ENCODE measurements at regions not wholly inside any gene's neighbourhood (a gene's known extent, or its start where the extent isn't known, plus 50 kb on each side); places are given as distances from the start of the nearest gene placed in this dataset.

- Histone ChIP-seq H3K36me3 (no peaks in the 10 kb centered on the region), H3K4me3 (no peak overlapping the region), H3K27ac (no peak overlapping the region), H3K27me3 (replicated peaks; ENCODE audit: insufficient read depth) (no peaks in the 10 kb centered on the region), H3K9me3 (no peaks in the 10 kb centered on the region), H3K4me1 (ENCODE audit: control insufficient read depth in 1 of 2, low read depth in 2 of 2) (no peaks in the 10 kb centered on the region)
- DNase-seq (ENCODE audit: low spot score) (no peak), ATAC-seq (ENCODE audit: insufficient number of reproducible peaks, low FRiP score, low read depth) (no peak)
- TF ChIP-seq CTCF (IDR thresholded peaks at IDR 0.05), result no peak
These were observed 135.7 kb downstream of the DSEL start for GRCh38 chr18:67380867-67381266.

- no peak for DNase-seq (ENCODE audit: low spot score)
- H3K27me3 ChIP-seq (replicated peaks; ENCODE audit: insufficient read depth), result no peaks in the 10 kb centered on the region
- no peaks in the 10 kb centered on the region for H3K36me3 ChIP-seq
- ATAC-seq (ENCODE audit: insufficient number of reproducible peaks, low FRiP score, low read depth), result no peak
- no peak overlapping the region for H3K27ac ChIP-seq
- TF ChIP-seq CTCF (IDR thresholded peaks at IDR 0.05), result no peak
- no peaks in the 10 kb centered on the region for H3K9me3 ChIP-seq
- H3K4me3 ChIP-seq, result no peak overlapping the region
- no peaks in the 10 kb centered on the region for H3K4me1 ChIP-seq (ENCODE audit: control insufficient read depth in 1 of 2, low read depth in 2 of 2)
These were observed 136.5 kb downstream of the DSEL start for GRCh38 chr18:67379981-67380380.

- Histone ChIP-seq H3K9me3 (no peaks in the 10 kb centered on the region), H3K36me3 (no peaks in the 10 kb centered on the region), H3K27me3 (replicated peaks; ENCODE audit: insufficient read depth) (no peaks in the 10 kb centered on the region), H3K27ac (no peak overlapping the region), H3K4me3 (no peak overlapping the region), H3K4me1 (ENCODE audit: control insufficient read depth in 1 of 2, low read depth in 2 of 2) (no peaks in the 10 kb centered on the region)
- TF ChIP-seq CTCF (IDR thresholded peaks at IDR 0.05), result no peak
- ATAC-seq (ENCODE audit: insufficient number of reproducible peaks, low FRiP score, low read depth) (no peak), DNase-seq (ENCODE audit: low spot score) (no peak)
These were observed 140.1 kb downstream of the DSEL start for GRCh38 chr18:67376372-67376771.

GRCh38 chr18:67373636-67374035 is 142.9 kb downstream of the DSEL start:
- Histone ChIP-seq H3K9me3 (no peaks in the 10 kb centered on the region), H3K27me3 (replicated peaks; ENCODE audit: insufficient read depth) (no peaks in the 10 kb centered on the region), H3K4me1 (ENCODE audit: control insufficient read depth in 1 of 2, low read depth in 2 of 2) (no peaks in the 10 kb centered on the region), H3K4me3 (no peak overlapping the region), H3K36me3 (no peaks in the 10 kb centered on the region), H3K27ac (no peak overlapping the region)
- ATAC-seq (ENCODE audit: insufficient number of reproducible peaks, low FRiP score, low read depth) (no peak), DNase-seq (ENCODE audit: low spot score) (no peak)
- no peak for TF ChIP-seq CTCF (IDR thresholded peaks at IDR 0.05)

GRCh38 chr18:67367540-67367939 is 149.0 kb downstream of the DSEL start:
- TF ChIP-seq CTCF (IDR thresholded peaks at IDR 0.05), result no peak
- Histone ChIP-seq H3K27ac (no peak overlapping the region), H3K4me1 (ENCODE audit: control insufficient read depth in 1 of 2, low read depth in 2 of 2) (no peaks in the 10 kb centered on the region), H3K36me3 (no peaks in the 10 kb centered on the region), H3K27me3 (replicated peaks; ENCODE audit: insufficient read depth) (no peaks in the 10 kb centered on the region), H3K9me3 (no peaks in the 10 kb centered on the region), H3K4me3 (no peak overlapping the region)
- ATAC-seq (ENCODE audit: insufficient number of reproducible peaks, low FRiP score, low read depth), result no peak
- DNase-seq (ENCODE audit: low spot score), result no peak

Data from thoracic aorta (tissue), 2 donors.